Osteoblast (primary cell): ENCODE measurements at regions not wholly inside any gene's neighbourhood (a gene's known extent, or its start where the extent isn't known, plus 50 kb on each side); places are given as distances from the start of the nearest gene placed in this dataset.
A peak's percentile ranks its signal among the peaks of the same experiment; 100 is the strongest.

Experiments
- DNase-seq: peaks from one replicate; pipeline ENCODE4 v3.0.0; 2011; ENCODE audit warnings: low spot score, mixed read lengths; ENCODE audit not compliant: insufficient read length; ENCODE audit errors: missing footprints
- H2AFZ ChIP-seq: 2 replicates; pipeline ENCODE4 v1.6.0; 2011; ENCODE audit warnings: mild to moderate bottlenecking, low read length
- H3K27ac ChIP-seq: 2 replicates; pipeline ENCODE4 v1.5.1; 2011; ENCODE audit warnings: mild to moderate bottlenecking, low read depth, low read length, moderate library complexity
- H3K27me3 ChIP-seq: 2 replicates; pipeline ENCODE4 v1.6.0; 2012; ENCODE audit warnings: mild to moderate bottlenecking, control low read depth, inconsistent platforms, low read length, moderate library complexity; ENCODE audit not compliant: insufficient read depth
- H3K36me3 ChIP-seq: 2 replicates; pipeline ENCODE4 v1.5.1; 2011; ENCODE audit warnings: mild to moderate bottlenecking, low read length, control low read depth, moderate library complexity; ENCODE audit not compliant: insufficient read depth
- H3K4me1 ChIP-seq: 2 replicates; pipeline ENCODE4 v1.5.1; 2011; ENCODE audit warnings: mild to moderate bottlenecking, low read length, control low read depth, moderate library complexity; ENCODE audit not compliant: insufficient read depth
- H3K4me2 ChIP-seq: 2 replicates; pipeline ENCODE4 v1.6.0; 2011; ENCODE audit warnings: mild to moderate bottlenecking, low read length; ENCODE audit not compliant: insufficient read depth
- H3K4me3 ChIP-seq: fragments of 200-600 bp; sonication (generic); 3 replicates; pipeline ENCODE4 v1.5.1; 2012; ENCODE audit warnings: mild to moderate bottlenecking, low read length, inconsistent platforms; ENCODE audit not compliant: insufficient read depth
- H3K79me2 ChIP-seq: 2 replicates; pipeline ENCODE4 v1.6.0; 2012; ENCODE audit warnings: mild to moderate bottlenecking, low read length, control low read depth, inconsistent platforms; ENCODE audit not compliant: insufficient read depth
- H3K9me3 ChIP-seq: 2 replicates; pipeline ENCODE4 v1.5.1; 2011; ENCODE audit warnings: low read depth, low read length, control low read depth
- H4K20me1 ChIP-seq: 2 replicates; pipeline ENCODE4 v1.6.0; 2012; ENCODE audit warnings: mild to moderate bottlenecking, low read length, control low read depth; ENCODE audit not compliant: insufficient read depth
- TF ChIP-seq, protein P1 (sequence below): IDR thresholded peaks from 2 replicates; pipeline ENCODE4 v1.5.1; 2011; ENCODE audit warnings: mild to moderate bottlenecking, low read depth, low read length, moderate library complexity; ENCODE audit errors: extremely low read depth

DNA sequence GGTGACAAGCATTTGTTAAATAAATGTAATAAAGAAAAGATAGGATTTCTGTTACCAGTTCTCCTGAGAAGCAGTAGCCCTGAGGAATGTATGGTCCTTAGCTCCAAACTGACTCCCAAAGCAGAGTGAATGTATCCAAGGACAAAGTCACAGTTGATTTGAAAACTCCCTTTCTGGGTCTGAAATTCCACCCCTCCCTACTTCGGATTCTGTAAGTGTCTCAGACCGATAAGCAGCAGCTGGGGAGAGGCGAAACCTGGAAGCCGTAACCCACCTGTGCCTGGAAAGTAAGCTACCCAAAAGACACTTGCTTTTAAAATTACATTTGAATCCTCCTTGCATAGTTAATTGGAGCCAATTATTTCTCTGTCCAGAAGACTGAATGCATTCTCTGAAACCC, 122.9 kb upstream of the FRMD4A start:
- Histone ChIP-seq H3K4me1 (peaks cover 10% of the 10 kb centered on the region), H3K9me3 (no peaks in the 10 kb centered on the region), H3K27ac (no peak overlapping the region), H3K36me3 (no peaks in the 10 kb centered on the region), H4K20me1 (no peaks in the 10 kb centered on the region), H3K4me2 (no peak overlapping the region), H3K79me2 (no peaks in the 10 kb centered on the region), H3K27me3 (no peaks in the 10 kb centered on the region), H2AFZ (no peak overlapping the region), H3K4me3 (no peak overlapping the region)
- no peak for DNase-seq
- TF ChIP-seq, protein P1, sequence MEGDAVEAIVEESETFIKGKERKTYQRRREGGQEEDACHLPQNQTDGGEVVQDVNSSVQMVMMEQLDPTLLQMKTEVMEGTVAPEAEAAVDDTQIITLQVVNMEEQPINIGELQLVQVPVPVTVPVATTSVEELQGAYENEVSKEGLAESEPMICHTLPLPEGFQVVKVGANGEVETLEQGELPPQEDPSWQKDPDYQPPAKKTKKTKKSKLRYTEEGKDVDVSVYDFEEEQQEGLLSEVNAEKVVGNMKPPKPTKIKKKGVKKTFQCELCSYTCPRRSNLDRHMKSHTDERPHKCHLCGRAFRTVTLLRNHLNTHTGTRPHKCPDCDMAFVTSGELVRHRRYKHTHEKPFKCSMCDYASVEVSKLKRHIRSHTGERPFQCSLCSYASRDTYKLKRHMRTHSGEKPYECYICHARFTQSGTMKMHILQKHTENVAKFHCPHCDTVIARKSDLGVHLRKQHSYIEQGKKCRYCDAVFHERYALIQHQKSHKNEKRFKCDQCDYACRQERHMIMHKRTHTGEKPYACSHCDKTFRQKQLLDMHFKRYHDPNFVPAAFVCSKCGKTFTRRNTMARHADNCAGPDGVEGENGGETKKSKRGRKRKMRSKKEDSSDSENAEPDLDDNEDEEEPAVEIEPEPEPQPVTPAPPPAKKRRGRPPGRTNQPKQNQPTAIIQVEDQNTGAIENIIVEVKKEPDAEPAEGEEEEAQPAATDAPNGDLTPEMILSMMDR = no peak

DNA sequence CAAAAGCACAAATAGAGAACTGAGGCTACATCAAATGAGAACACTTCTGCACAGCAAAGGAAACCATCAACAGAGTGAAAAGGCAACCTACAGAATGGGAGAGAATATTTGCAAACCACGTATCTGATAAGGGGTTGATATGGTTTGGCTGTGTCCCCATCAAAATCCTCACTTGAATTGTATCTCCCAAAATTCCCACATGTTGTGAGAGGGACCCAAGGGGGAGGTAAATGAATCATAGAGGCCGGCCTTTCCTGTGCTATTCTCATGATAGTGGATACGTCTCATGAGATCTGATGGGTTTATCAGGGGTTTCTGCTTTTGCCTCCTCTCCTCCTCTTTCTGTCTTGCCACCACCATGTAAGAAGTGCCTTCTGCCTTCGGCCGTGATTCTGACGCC, 120.6 kb upstream of the FRMD4A start:
- no peak overlapping the region for H2AFZ ChIP-seq
- no peak overlapping the region for H3K4me2 ChIP-seq
- H3K27ac ChIP-seq = no peak overlapping the region
- no peak for DNase-seq
- H3K4me1 ChIP-seq = peaks cover 10% of the 10 kb centered on the region
- H3K27me3 ChIP-seq = no peaks in the 10 kb centered on the region
- H3K9me3 ChIP-seq = no peaks in the 10 kb centered on the region
- no peaks in the 10 kb centered on the region for H3K79me2 ChIP-seq
- H3K4me3 ChIP-seq = no peak overlapping the region
- TF ChIP-seq, protein P1 = no peak
- no peaks in the 10 kb centered on the region for H4K20me1 ChIP-seq
- no peaks in the 10 kb centered on the region for H3K36me3 ChIP-seq

DNA sequence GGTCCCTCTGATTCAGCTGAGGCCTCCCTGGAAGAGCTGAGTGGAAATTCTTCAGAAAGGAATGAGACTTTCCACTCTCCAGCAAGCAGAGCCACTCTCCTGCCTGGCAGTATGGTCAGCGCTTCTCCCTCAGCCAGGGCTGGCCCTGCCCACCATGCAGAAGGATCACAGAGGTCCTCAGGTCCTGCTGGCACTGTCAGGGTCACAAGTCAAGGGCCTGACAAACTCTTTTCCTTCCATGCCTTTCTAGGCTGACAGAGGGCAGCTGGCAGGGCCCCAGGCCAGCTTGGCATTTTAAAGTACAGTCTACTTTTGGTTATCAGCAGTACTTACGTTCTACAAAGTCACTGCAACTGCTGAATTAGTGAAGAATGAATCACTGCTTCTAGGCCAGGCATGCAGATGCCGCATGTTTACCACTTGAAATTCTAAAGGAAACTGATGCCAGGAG, 119.3 kb upstream of the FRMD4A start:
- TF ChIP-seq, protein P1 = no peak
- Histone ChIP-seq H3K4me3 (no peak overlapping the region), H3K79me2 (no peaks in the 10 kb centered on the region), H2AFZ (no peak overlapping the region), H3K36me3 (no peaks in the 10 kb centered on the region), H3K4me2 (no peak overlapping the region), H4K20me1 (no peaks in the 10 kb centered on the region), H3K9me3 (no peaks in the 10 kb centered on the region), H3K4me1 (peaks cover 12% of the 10 kb centered on the region), H3K27ac (peak overlapping the region; percentile 54), H3K27me3 (no peaks in the 10 kb centered on the region)
- DNase-seq = peak; percentile 83

DNA sequence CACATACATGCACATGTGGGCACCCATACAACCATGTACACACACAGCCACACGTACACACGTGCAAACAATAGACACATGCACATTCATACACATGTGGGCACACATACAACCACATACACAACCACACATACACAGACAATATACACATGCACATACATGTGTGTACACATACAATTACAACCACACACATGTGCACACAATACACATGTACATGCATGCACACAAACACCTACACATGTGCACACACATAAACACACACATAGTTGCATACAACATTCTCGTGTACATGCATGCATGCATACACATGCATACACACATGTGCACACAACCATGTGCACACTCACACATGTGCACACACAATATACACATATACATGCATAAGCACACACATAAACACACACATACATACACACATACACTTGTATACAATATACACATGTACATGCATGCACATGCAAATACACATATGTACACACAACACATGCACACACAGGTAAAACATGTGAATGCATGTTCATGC, 118.6 kb upstream of the FRMD4A start:
- Histone ChIP-seq H2AFZ (no peak overlapping the region), H3K4me2 (no peak overlapping the region), H3K4me3 (no peak overlapping the region)

More for the DNA sequence above, 118.6 kb upstream of the FRMD4A start:
- Histone ChIP-seq H4K20me1 (no peaks in the 10 kb centered on the region), H3K27me3 (no peaks in the 10 kb centered on the region), H3K27ac (no peak overlapping the region), H3K4me1 (peaks cover 12% of the 10 kb centered on the region), H3K79me2 (no peaks in the 10 kb centered on the region), H3K36me3 (no peaks in the 10 kb centered on the region), H3K9me3 (no peaks in the 10 kb centered on the region)
- no peak for DNase-seq
- TF ChIP-seq, protein P1 = no peak
